ENCODE measurements at regions not wholly inside any gene's neighbourhood (a gene's known extent, or its start where the extent isn't known, plus 50 kb on each side); places are given as distances from the start of the nearest gene placed in this dataset.

- no peaks in the 10 kb centered on the region for H3K79me2 ChIP-seq (replicated peaks; ENCODE audit: insufficient read depth)
- H3K27ac ChIP-seq (ENCODE audit: low read depth), result no peak overlapping the region
- no peak overlapping the region for H2AFZ ChIP-seq
- TF ChIP-seq EZH2 (IDR thresholded peaks at IDR 0.05; ENCODE audit: low read depth, unreplicated experiment), result no peak
- TF ChIP-seq CREB1 (CRISPR knock-in tag; IDR thresholded peaks at IDR 0.05; ENCODE audit: low read depth), result no peak
- no peak for TF ChIP-seq NANOG (IDR thresholded peaks at IDR 0.05; ENCODE audit: borderline replicate concordance)
- no peak for TF ChIP-seq REST (IDR thresholded peaks at IDR 0.05; ENCODE audit: unreplicated experiment)
- TF ChIP-seq STAT1 (IDR thresholded peaks at IDR 0.05; ENCODE audit: unreplicated experiment), result no peak
- no peaks in the 10 kb centered on the region for H4K20me1 ChIP-seq (replicated peaks; ENCODE audit: insufficient read depth)
- DNase-seq (ENCODE audit: low spot score) (no peak), ATAC-seq (no peak)
- no peak overlapping the region for H3K4me3 ChIP-seq
- Mint-ChIP-seq H3K4me3 (no peak overlapping the region; the same call in 2 of the 3 replicates), H3K36me3 (ENCODE audit: low read depth) (no peaks in the 10 kb centered on the region; the same call in 2 of the 3 replicates), H3K27me3 (ENCODE audit: insufficient read depth, low read depth, poor library complexity) (peaks cover 12% of the 10 kb centered on the region), H3K27ac (no peak overlapping the region), H3K9me3 (peaks cover 7% of the 10 kb centered on the region; the same call in 1 of the 3 replicates), H3K4me1 (peaks cover 4% of the 10 kb centered on the region)
- H3K27me3 ChIP-seq (ENCODE audit: insufficient read depth), result no peaks in the 10 kb centered on the region
- H3K36me3 ChIP-seq (ENCODE audit: insufficient read depth), result no peaks in the 10 kb centered on the region
- H3F3A ChIP-seq (replicated peaks; ENCODE audit: low read depth), result no peaks in the 10 kb centered on the region
- peaks cover 3% of the 10 kb centered on the region; the same call in 1 of the 2 replicates for H3K9me2 ChIP-seq (ENCODE audit: insufficient read depth)
- no peak overlapping the region for H3K4me2 ChIP-seq
- H3K4me1 ChIP-seq (ENCODE audit: insufficient read depth), result 0 out of 2 replicates have a peak, but pooled peaks cover 3% of the 10 kb centered on the region
Measured at GRCh38 chr2:239576784-239577685, 176.2 kb upstream of the HDAC4 start.

GRCh38 chr2:239575931-239576445 lies 175.2 kb upstream of the HDAC4 start:
- no peak overlapping the region for H3K4me3 ChIP-seq
- H3K27ac ChIP-seq (ENCODE audit: low read depth), result no peak overlapping the region
- ATAC-seq (no peak), DNase-seq (ENCODE audit: low spot score) (no peak)
- no peaks in the 10 kb centered on the region for H3K27me3 ChIP-seq (ENCODE audit: insufficient read depth)
- no peaks in the 10 kb centered on the region for H3K36me3 ChIP-seq (ENCODE audit: insufficient read depth)
- H3K4me1 ChIP-seq (ENCODE audit: insufficient read depth), result no peaks in the 10 kb centered on the region
- H3K27me3 Mint-ChIP-seq (ENCODE audit: insufficient read depth, low read depth, poor library complexity), result peaks cover 11% of the 10 kb centered on the region
- no peaks in the 10 kb centered on the region for H3F3A ChIP-seq (replicated peaks; ENCODE audit: low read depth)
- no peak overlapping the region for H3K27ac Mint-ChIP-seq
- no peak overlapping the region for H3K4me2 ChIP-seq
- H3K79me2 ChIP-seq (replicated peaks; ENCODE audit: insufficient read depth), result no peaks in the 10 kb centered on the region
- H3K9me2 ChIP-seq (ENCODE audit: insufficient read depth), result peaks cover 3% of the 10 kb centered on the region; the same call in 1 of the 2 replicates
- no peaks in the 10 kb centered on the region for H4K20me1 ChIP-seq (replicated peaks; ENCODE audit: insufficient read depth)
- no peaks in the 10 kb centered on the region; the same call in 2 of the 3 replicates for H3K4me1 Mint-ChIP-seq
- no peak overlapping the region for H3K4me3 Mint-ChIP-seq
- H3K36me3 Mint-ChIP-seq (ENCODE audit: low read depth), result no peaks in the 10 kb centered on the region; the same call in 2 of the 3 replicates
- no peak overlapping the region for H2AFZ ChIP-seq
- H3K9me3 Mint-ChIP-seq, result peaks cover 7% of the 10 kb centered on the region; the same call in 1 of the 3 replicates
- TF ChIP-seq EZH2phosphoT487 (IDR thresholded peaks at IDR 0.05; ENCODE audit: unreplicated experiment) (no peak), NANOG (IDR thresholded peaks at IDR 0.05; ENCODE audit: borderline replicate concordance) (no peak), ZNF331 (CRISPR knock-in tag; IDR thresholded peaks at IDR 0.05; ENCODE audit: low read depth) (no peak), STAT1 (IDR thresholded peaks at IDR 0.05; ENCODE audit: unreplicated experiment) (no peak), ETS1 (IDR thresholded peaks at IDR 0.05) (no peak)
- TF ChIP-seq, protein P1, sequence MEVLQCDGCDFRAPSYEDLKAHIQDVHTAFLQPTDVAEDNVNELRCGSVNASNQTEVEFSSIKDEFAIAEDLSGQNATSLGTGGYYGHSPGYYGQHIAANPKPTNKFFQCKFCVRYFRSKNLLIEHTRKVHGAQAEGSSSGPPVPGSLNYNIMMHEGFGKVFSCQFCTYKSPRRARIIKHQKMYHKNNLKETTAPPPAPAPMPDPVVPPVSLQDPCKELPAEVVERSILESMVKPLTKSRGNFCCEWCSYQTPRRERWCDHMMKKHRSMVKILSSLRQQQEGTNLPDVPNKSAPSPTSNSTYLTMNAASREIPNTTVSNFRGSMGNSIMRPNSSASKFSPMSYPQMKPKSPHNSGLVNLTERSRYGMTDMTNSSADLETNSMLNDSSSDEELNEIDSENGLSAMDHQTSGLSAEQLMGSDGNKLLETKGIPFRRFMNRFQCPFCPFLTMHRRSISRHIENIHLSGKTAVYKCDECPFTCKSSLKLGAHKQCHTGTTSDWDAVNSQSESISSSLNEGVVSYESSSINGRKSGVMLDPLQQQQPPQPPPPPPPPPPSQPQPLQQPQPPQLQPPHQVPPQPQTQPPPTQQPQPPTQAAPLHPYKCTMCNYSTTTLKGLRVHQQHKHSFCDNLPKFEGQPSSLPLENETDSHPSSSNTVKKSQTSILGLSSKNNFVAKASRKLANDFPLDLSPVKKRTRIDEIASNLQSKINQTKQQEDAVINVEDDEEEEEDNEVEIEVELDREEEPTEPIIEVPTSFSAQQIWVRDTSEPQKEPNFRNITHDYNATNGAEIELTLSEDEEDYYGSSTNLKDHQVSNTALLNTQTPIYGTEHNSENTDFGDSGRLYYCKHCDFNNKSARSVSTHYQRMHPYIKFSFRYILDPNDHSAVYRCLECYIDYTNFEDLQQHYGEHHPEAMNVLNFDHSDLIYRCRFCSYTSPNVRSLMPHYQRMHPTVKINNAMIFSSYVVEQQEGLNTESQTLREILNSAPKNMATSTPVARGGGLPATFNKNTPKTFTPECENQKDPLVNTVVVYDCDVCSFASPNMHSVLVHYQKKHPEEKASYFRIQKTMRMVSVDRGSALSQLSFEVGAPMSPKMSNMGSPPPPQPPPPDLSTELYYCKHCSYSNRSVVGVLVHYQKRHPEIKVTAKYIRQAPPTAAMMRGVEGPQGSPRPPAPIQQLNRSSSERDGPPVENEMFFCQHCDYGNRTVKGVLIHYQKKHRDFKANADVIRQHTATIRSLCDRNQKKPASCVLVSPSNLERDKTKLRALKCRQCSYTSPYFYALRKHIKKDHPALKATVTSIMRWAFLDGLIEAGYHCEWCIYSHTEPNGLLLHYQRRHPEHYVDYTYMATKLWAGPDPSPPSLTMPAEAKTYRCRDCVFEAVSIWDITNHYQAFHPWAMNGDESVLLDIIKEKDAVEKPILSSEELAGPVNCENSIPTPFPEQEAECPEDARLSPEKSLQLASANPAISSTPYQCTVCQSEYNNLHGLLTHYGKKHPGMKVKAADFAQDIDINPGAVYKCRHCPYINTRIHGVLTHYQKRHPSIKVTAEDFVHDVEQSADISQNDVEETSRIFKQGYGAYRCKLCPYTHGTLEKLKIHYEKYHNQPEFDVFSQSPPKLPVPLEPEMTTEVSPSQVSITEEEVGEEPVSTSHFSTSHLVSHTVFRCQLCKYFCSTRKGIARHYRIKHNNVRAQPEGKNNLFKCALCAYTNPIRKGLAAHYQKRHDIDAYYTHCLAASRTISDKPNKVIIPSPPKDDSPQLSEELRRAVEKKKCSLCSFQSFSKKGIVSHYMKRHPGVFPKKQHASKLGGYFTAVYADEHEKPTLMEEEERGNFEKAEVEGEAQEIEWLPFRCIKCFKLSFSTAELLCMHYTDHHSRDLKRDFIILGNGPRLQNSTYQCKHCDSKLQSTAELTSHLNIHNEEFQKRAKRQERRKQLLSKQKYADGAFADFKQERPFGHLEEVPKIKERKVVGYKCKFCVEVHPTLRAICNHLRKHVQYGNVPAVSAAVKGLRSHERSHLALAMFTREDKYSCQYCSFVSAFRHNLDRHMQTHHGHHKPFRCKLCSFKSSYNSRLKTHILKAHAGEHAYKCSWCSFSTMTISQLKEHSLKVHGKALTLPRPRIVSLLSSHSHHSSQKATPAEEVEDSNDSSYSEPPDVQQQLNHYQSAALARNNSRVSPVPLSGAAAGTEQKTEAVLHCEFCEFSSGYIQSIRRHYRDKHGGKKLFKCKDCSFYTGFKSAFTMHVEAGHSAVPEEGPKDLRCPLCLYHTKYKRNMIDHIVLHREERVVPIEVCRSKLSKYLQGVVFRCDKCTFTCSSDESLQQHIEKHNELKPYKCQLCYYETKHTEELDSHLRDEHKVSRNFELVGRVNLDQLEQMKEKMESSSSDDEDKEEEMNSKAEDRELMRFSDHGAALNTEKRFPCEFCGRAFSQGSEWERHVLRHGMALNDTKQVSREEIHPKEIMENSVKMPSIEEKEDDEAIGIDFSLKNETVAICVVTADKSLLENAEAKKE (CRISPR knock-in tag; IDR thresholded peaks at IDR 0.05), result no peak
